ENCODE measurements at regions not wholly inside any gene's neighbourhood (a gene's known extent, or its start where the extent isn't known, plus 50 kb on each side); places are given as distances from the start of the nearest gene placed in this dataset.

DNA sequence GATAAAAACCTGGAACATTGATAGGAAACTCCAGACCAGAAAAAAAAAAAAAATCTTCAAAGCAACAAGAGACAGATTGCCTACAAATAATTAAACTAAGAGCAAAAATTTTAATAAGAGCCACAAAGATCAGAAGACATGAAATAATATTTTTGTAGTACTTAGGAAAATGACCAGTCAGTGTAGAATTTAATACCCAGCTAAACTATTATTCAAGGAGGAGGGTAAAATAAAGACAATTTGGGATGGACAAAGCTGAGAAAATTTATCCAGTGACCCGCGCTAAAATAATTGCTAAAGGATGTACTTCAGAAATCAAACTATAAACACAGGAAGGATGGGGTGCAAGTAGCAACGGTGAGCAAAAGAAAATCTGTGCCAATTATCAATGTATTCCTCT, 133.2 kb downstream of the AQP9 start:
- DNase-seq: no peak

DNA sequence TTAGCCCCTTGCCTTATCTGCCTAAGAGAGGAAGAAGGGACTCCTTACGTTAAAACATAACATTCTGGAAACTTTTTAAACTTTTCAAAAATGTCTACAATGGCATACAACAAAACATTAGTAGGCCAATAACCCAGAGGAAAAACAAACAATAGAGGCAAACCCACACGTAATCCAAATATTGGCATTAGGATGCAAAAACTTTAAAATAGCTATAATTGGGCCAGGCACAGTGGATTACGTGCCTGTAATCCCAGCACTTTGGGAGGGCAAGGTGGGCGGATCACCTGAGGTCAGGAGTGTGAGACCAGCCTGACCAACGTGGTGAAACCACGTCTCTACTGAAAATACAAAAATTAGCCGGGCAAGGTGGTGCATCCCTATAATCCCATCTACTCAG, 134.9 kb downstream of the AQP9 start:
- no peak for DNase-seq

- DNase-seq: no peak
These were observed 136.7 kb downstream of the AQP9 start for GRCh38 chr15:58274885-58275284.

- DNase-seq: no peak
These were observed 137.6 kb downstream of the AQP9 start for GRCh38 chr15:58275785-58276184.

DNA sequence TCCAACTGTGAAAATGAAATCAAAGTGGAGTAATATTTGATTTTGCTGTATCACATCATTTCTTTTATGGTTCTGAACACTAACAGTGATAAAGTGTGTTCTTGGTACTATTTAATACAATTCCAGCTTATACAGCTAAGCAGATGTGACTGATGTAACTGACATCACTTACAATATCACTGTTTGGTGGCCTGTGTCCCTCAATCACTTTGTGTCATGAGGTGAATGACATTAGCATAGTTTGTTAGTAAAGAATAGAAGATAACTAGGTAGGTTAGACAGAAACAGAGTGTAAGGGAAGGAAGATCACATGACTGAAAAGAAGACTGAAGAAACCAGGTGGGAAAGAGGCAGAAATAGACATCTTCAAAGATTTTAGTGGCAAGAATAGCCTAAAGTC, 138.7 kb downstream of the AQP9 start:
- no peak for DNase-seq

- no peak for DNase-seq
These were observed 139.2 kb downstream of the AQP9 start for GRCh38 chr15:58277333-58277732.

DNA sequence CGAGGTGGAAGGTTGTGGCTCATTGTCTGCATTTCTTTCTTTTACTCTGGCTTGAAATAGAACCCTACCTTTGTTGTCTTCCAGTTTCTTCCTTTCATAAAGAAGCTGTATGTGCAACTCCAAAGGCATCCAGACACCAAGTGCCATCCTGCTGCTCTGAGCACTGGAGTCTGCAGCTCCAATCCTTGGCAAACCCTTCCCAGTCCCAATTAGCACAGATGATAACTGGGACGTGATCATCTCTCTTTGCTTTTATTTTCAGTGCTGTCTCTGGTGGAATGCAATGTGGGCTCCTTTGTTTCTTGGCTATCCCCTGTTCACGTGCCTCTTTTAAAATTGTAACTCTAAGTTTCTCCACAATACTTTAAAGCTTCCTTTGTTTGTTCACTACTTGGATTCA, 140.9 kb downstream of the AQP9 start:
- no peak for DNase-seq

- DNase-seq: no peak
These were observed 141.5 kb downstream of the AQP9 start for GRCh38 chr15:58279654-58280053.

DNA sequence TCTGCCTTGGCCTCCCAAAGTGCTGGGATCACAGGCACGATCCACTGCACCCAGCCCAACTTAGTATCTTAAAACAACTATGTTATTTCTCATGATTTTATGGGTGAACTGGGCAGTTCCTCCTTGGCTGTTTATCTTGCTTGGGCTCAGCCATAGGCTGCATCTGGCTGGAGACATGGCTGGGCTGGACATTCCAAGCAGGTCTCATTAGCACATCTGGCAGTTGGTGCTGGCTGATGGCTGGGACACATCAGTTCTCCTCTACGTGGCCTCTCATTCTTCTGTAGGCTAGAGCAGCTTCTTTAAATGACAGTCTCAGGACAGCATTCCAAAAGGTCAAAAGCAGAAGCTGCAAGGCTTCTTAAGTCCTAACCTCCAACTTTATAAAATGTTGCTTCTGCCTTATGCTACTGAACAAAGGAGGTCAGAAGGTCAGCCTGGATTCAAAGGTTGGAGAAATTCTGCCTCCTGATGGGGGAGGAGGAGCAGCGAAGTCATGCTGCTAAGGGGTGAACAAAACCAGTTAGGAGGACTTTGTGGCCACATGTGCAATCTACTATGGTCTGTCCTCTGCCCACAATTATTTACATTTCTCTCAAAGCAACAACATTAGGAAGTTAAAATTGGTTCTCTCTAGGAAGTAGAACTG, 144.0 kb downstream of the AQP9 start:
- no peak for DNase-seq

- DNase-seq: no peak
These were observed 145.1 kb downstream of the AQP9 start for GRCh38 chr15:58283302-58283701.

DNA sequence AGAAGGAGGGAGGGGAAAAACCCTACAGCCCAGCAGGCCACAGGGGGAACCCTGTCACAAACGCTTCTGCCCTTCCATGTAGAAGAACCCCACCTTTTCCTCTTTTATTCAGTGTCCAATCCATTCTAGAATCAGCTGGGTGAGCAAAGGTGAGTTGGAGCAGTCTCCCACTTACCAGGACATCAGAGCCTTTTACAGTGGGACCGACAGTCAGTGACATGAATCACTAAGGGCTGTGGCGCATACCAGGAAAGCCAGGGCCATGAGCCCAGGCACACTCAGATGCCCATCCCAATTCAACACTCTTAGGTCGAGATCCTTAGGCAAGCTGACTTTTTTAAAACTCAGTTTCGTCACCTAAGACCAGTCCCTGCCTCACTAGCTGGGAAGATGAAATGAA, 146.1 kb downstream of the AQP9 start:
- no peak for DNase-seq

DNA sequence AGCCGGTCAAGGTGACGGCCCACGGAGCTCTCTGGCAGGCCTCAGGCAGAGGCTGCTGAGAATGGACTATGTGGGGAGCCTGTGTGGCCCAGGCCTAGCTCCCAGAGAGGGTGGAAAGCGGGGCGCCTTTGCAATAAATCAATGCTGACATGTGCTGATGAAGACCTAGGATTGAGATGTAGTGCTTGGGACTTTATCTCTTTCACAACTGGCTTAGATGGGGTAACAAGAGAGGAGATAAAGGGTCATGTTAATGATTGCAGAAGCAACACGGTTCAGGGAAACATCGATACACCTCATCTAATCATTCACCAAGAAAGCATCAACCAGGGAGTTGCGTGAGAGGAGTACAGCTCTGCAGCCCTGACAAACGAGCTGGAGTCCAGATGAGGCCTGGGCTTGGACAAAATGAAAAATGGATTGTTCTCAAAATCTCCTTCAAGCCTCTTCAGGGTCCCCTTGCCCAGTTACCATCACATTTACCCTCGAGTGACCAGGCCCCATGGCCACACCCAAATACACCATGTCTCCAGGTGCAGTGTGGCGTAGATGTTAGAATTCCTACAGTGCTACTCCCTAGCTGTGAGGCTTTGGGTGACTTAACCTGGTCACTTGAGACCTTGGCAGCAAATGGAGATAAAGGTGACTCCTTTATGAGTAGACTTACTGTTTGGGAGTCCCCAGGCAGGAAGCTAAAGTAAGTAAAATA, 146.4 kb upstream of the LIPC start:
- DNase-seq: no peak

- DNase-seq: no peak
These were observed 145.9 kb upstream of the LIPC start for GRCh38 chr15:58285921-58286278.

DNA sequence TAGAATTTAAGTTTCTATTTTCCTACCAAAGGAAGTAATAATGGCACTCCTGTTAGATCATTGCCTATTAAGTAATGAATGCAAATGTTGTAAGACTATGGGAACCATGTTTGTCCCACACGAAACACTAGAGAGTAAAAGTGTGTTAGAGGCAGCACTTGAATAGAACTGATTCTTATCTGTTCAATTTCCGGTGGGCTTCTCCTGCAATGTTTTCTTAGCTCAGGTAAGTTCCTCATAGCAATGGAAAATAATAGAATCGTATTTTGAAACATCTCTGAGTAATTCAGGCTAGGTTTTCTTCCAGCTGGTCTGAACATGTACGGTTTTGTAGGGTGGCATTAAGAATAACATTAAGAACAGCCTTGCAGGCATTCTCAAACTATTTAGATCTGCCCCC, 145.3 kb upstream of the LIPC start:
- DNase-seq: no peak

GRCh38 chr15:58287891-58288290, 143.9 kb upstream of the LIPC start:
- DNase-seq: no peak

DNA sequence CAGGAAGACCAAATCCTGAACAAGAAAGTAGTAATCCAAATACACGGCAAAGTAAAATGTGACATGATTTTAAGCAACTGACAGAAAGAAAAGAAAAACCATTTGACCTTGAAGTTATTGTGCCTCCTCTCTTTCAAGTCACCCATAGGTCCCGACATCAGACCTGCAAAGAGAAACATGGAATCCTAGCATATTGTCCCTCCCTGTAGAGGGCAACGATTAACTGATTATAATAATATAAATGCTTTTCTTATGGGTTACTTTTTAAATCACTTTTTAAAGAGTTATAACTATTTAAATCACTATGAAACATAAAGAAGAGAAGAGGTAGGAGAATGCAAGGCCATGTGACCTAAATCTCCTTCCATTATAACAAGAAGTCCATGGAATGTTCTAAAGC, 143.2 kb upstream of the LIPC start:
- DNase-seq: no peak

DNA sequence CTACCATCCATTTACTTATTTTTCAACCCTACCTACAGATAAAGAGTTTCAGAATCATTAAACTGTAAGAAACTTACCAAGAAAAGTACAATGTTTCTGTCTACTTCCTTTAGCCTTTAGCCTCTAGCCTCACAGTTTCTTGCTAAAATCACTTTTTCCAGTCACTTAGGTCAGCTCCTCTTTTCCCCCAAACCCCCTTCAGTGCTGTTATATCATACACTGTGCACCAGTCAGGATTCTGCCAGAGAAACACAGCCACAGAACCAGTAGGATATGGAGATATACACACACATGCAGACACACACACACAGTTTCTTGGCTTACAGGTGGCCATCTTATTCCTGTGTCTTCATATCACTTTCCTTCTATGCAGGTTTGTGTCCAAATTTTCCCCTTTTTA, 139.9 kb upstream of the LIPC start:
- DNase-seq: no peak

DNA sequence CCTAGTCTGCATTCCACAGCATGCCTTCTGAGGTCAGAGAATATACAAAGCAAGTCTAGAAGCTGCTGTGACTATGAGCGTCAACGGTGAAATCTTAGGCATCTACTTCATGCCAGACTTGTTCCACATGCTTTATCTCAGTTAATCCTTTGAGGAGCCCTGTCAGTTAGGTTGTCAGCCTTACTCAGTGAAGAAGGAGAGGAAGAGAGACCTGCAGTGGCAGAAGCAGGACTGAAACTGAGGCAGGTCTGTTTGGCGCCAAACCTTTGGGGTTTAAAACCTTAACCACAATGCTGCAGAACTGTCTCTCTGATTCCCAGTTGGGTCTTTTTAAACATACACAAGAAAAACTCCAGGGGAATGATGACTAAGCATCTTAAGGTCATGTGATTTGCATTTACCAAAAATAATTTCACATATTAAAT, 139.0 kb upstream of the LIPC start:
- DNase-seq: no peak

- DNase-seq: no peak
These were observed 137.9 kb upstream of the LIPC start for GRCh38 chr15:58293622-58294550.

GRCh38 chr15:58294681-58295254, 137.0 kb upstream of the LIPC start:
- no peak for DNase-seq

DNA sequence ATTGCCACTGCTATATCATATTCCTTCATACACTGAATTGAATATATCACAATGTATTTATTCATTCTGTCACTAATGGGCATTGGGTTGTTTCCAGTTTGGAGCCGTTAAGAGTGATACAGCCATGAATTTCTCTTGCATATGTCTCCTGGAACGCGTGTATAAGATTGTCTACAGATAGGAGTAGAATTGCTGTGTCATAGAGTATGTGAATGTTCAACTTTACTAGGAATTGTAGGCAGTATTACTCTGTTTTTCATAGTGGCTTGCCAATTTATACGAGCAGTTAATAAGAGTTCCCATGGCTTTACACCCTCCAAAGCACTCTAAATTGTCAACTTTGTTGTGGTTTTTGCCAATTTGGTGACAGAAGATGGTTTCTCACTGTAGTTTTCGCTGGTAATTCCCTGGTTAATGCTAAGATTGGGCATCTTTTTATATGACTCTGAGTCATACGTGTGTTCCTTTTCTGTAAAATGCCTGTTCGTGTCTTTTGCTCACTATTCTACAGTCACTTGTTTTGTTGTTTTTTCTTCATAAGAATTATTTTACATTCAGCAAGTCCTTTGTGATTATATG, 136.1 kb upstream of the LIPC start:
- no peak for DNase-seq

GRCh38 chr15:58296276-58296675, 135.5 kb upstream of the LIPC start:
- no peak for DNase-seq

- DNase-seq: no peak
These were observed 134.2 kb upstream of the LIPC start for GRCh38 chr15:58297639-58298038.
